Neural cell (in vitro differentiated cells): ENCODE measurements at regions not wholly inside any gene's neighbourhood (a gene's known extent, or its start where the extent isn't known, plus 50 kb on each side); places are given as distances from the start of the nearest gene placed in this dataset.

Experiments used
- CTCF ChIP-seq: fragments of 450-650 bp; IDR thresholded peaks from 2 replicates; pipeline ENCODE4 v1.5.1; 2014; ENCODE audit warnings: antibody characterized with exemption, mild to moderate bottlenecking, moderate library complexity; ENCODE audit not compliant: poor library complexity, severe bottlenecking
- EP300 ChIP-seq: fragments of 450-650 bp; conservative IDR thresholded peaks from 2 replicates; pipeline ENCODE4 v1.6.1; 2014; ENCODE audit warnings: antibody characterized with exemption, mild to moderate bottlenecking, moderate library complexity; ENCODE audit not compliant: poor library complexity, severe bottlenecking
- EZH2 ChIP-seq: fragments of 200-600, 300-800 bp; shearing (Covaris generic), sonication (generic); IDR thresholded peaks from 2 replicates; pipeline ENCODE4 v1.6.1; 2014; ENCODE audit warnings: antibody characterized with exemption, low read length, borderline replicate concordance, mild to moderate bottlenecking; ENCODE audit not compliant: insufficient read depth, poor library complexity, severe bottlenecking
- POLR2AphosphoS5 ChIP-seq: IDR thresholded peaks from 2 replicates; pipeline ENCODE4 v1.6.1; 2012
- RAD21 ChIP-seq: fragments of 450-650 bp; conservative IDR thresholded peaks from 2 replicates; pipeline ENCODE4 v1.6.1; 2014; ENCODE audit warnings: antibody characterized with exemption, mild to moderate bottlenecking, moderate library complexity
- REST ChIP-seq: IDR thresholded peaks from 2 replicates; pipeline ENCODE4 v1.6.1; 2012; ENCODE audit warnings: borderline replicate concordance
- SMC3 ChIP-seq: fragments of 450-650 bp; conservative IDR thresholded peaks from 2 replicates; pipeline ENCODE4 v1.6.1; 2014; ENCODE audit warnings: antibody characterized with exemption, mild to moderate bottlenecking, moderate library complexity; ENCODE audit not compliant: poor library complexity
- TAF1 ChIP-seq: IDR thresholded peaks from 2 replicates; pipeline ENCODE4 v1.6.1; 2012; ENCODE audit warnings: low read depth

DNA sequence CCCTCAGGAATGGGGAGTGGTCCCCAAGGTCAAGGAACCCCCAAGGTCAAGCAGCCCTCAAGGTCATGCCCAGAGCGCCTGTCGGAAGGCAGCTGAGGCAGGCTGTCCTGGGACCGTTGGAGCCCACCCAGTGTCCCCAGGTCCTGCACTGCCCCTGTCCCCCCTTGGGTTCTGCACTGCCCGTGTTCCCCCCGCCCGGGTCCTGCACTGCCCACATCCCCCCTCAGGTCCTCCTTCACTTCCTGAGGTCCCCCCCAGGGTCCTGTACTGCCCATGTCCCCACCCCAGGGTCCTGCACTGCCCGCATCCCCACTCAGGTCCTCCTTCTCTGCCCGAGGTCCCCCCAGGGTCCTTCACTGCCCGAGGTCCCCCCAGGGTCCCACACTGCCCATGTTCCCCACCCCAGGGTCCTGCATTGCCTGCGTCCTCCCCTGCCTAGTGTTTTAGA, 1073.0 kb downstream of the BRD1 start:
- TF ChIP-seq CTCF (no peak), EP300 (no peak), REST (no peak), POLR2AphosphoS5 (no peak), TAF1 (no peak), EZH2 (no peak), RAD21 (no peak), SMC3 (no peak)
